IMR-90 (cell line): ENCODE measurements at regions not wholly inside any gene's neighbourhood (a gene's known extent, or its start where the extent isn't known, plus 50 kb on each side); places are given as distances from the start of the nearest gene placed in this dataset.

Source experiments
- ATAC-seq: fragments of 200-7000 bp; cut with Tn5 transposase; 2 replicates; pipeline ENCODE4 v1.9.1; 2020; ENCODE audit warnings: low read depth, mild to moderate bottlenecking, moderate library complexity
- BruUV-seq: library from RNA; stranded (reverse); fragments of 400-500 nt; replicated peaks from 2 replicates; lab custom pipeline; 2021; lab: Mats Ljungman, UMichigan
- CTCF ChIA-PET: fragments of 300-600 bp; formaldehyde crosslinking; extraction: SDS; loops from one replicate; lab custom pipeline; 2021; ENCODE audit warnings: antibody characterized with exemption; lab: Yijun Ruan, JAX
- POLR2A ChIA-PET: fragments of 300-600 bp; sonication (Branson Sonifier 250); formaldehyde crosslinking; loops from one replicate; lab custom pipeline; 2022; ENCODE audit warnings: antibody characterized with exemption; ENCODE audit not compliant: unreplicated experiment; lab: Charles Lee
- DNase-seq: peaks from one replicate; pipeline ENCODE4 v3.0.0; 2013
- H2AFZ ChIP-seq: replicated peaks from 2 replicates; pipeline ENCODE3; 2013; ENCODE audit warnings: low read length, mild to moderate bottlenecking; ENCODE audit not compliant: poor library complexity
- H2AK5ac ChIP-seq: 2 replicates; pipeline ENCODE4 v1.6.1; 2013; ENCODE audit warnings: low read depth, low read length, inconsistent platforms
- H2AK9ac ChIP-seq: replicated peaks from 2 replicates; pipeline ENCODE3; 2013; ENCODE audit warnings: mild to moderate bottlenecking, low read depth, low read length, moderate library complexity; ENCODE audit not compliant: poor library complexity
- H2BK120ac ChIP-seq: 2 replicates; pipeline ENCODE4 v1.6.1; 2013; ENCODE audit warnings: low read depth, low read length, inconsistent platforms
- H2BK15ac ChIP-seq: 3 replicates; pipeline ENCODE4 v1.6.1; 2013; ENCODE audit warnings: low read depth, low read length, inconsistent platforms
- H2BK20ac ChIP-seq: 2 replicates; pipeline ENCODE4 v1.6.1; 2013; ENCODE audit warnings: low read depth, mild to moderate bottlenecking, inconsistent platforms, low read length, moderate library complexity
- H2BK5ac ChIP-seq: 2 replicates; pipeline ENCODE4 v1.6.1; 2013; ENCODE audit warnings: mild to moderate bottlenecking, low read depth, low read length, inconsistent platforms; ENCODE audit not compliant: poor library complexity, severe bottlenecking
- H3K14ac ChIP-seq: replicated peaks from 2 replicates; pipeline ENCODE4 v1.6.1; 2013; ENCODE audit warnings: low read depth, low read length, inconsistent platforms
- H3K18ac ChIP-seq: 2 replicates; pipeline ENCODE4 v1.6.1; 2013; ENCODE audit warnings: low read depth, low read length, control low read depth
- H3K23ac ChIP-seq: 2 replicates; pipeline ENCODE4 v1.6.1; 2013; ENCODE audit warnings: low read depth, low read length, inconsistent platforms
- H3K27ac ChIP-seq: 2 replicates; pipeline ENCODE4 v1.5.1; 2013; ENCODE audit warnings: mild to moderate bottlenecking, control low read depth, low read length; ENCODE audit not compliant: insufficient read depth
- H3K27me3 ChIP-seq: 2 replicates; pipeline ENCODE4 v1.6.1; 2013; ENCODE audit warnings: low read length; ENCODE audit not compliant: control insufficient read depth, insufficient read depth
- H3K36me3 ChIP-seq: 2 replicates; pipeline ENCODE4 v1.6.1; 2013; ENCODE audit warnings: low read length, mixed read lengths; ENCODE audit not compliant: control insufficient read depth, insufficient read depth
- H3K4ac ChIP-seq: 2 replicates; pipeline ENCODE4 v1.6.1; 2013; ENCODE audit warnings: low read depth, low read length, inconsistent platforms
- H3K4me1 ChIP-seq: 2 replicates; pipeline ENCODE4 v1.6.1; 2013; ENCODE audit warnings: low read length, mixed read lengths; ENCODE audit not compliant: control insufficient read depth, insufficient read depth
- H3K4me2 ChIP-seq: 2 replicates; pipeline ENCODE4 v1.6.1; 2013; ENCODE audit warnings: low read depth, mild to moderate bottlenecking, control low read depth, low read length, moderate library complexity
- H3K4me3 ChIP-seq: 2 replicates; pipeline ENCODE4 v1.5.1; 2013; ENCODE audit warnings: low read depth, mild to moderate bottlenecking, control low read depth, low read length, moderate library complexity; ENCODE audit not compliant: insufficient read depth
- H3K56ac ChIP-seq: 2 replicates; pipeline ENCODE4 v1.6.1; 2013; ENCODE audit warnings: low read length, inconsistent platforms; ENCODE audit not compliant: insufficient read depth; ENCODE audit errors: extremely low read depth
- H3K79me1 ChIP-seq, 2 experiments: 2 replicates each; pipeline ENCODE4 v1.6.1; 2013; ENCODE audit warnings: low read length in 2 of 2, inconsistent platforms in 1 of 2, low read depth in 1 of 2
- H3K9ac ChIP-seq: 2 replicates; pipeline ENCODE4 v1.6.1; 2013; ENCODE audit warnings: low read depth, low read length, control low read depth
- H3K9me1 ChIP-seq: 2 replicates; pipeline ENCODE4 v1.6.1; 2013; ENCODE audit warnings: low read length, inconsistent platforms; ENCODE audit not compliant: insufficient read depth
- H3K9me3 ChIP-seq: 2 replicates; pipeline ENCODE4 v1.6.1; 2013; ENCODE audit warnings: low read length; ENCODE audit not compliant: control insufficient read depth, insufficient read depth
- H4K20me1 ChIP-seq: 2 replicates; pipeline ENCODE4 v1.6.1; 2013; ENCODE audit warnings: low read length, inconsistent platforms; ENCODE audit not compliant: insufficient read depth
- H4K5ac ChIP-seq: 2 replicates; pipeline ENCODE4 v1.6.1; 2013; ENCODE audit warnings: mild to moderate bottlenecking, low read depth, low read length, control low read depth
- H4K8ac ChIP-seq, 2 experiments: 2 replicates each; pipeline ENCODE4 v1.6.1; 2013; ENCODE audit warnings: low read depth in 2 of 2, low read length in 2 of 2, control low read depth in 1 of 2, inconsistent platforms in 1 of 2
- H4K91ac ChIP-seq: 2 replicates; pipeline ENCODE4 v1.6.1; 2013; ENCODE audit warnings: low read depth, low read length, inconsistent platforms; ENCODE audit not compliant: insufficient read depth
- CEBPB ChIP-seq: IDR thresholded peaks from 2 replicates; pipeline ENCODE4 v1.6.1; 2012; ENCODE audit warnings: low read depth, low read length, improper control_type of control experiment
- CHD1 ChIP-seq: IDR thresholded peaks from 2 replicates; pipeline ENCODE4 v1.6.1; 2012; ENCODE audit warnings: low read depth, low read length, improper control_type of control experiment
- CTCF ChIP-seq: conservative IDR thresholded peaks from 2 replicates; pipeline ENCODE4 v1.5.1; 2012; ENCODE audit warnings: mild to moderate bottlenecking, low read depth, low read length, improper control_type of control experiment
- NFE2L2 ChIP-seq: fragments of 150-350 bp; IDR thresholded peaks from 2 replicates; pipeline ENCODE4 v1.6.1; 2016; ENCODE audit warnings: low read depth, mild to moderate bottlenecking, low read length
- POLR2A ChIP-seq: IDR thresholded peaks from 2 replicates; pipeline ENCODE4 v1.6.1; 2012; ENCODE audit warnings: mild to moderate bottlenecking, low read depth, low read length
- SMC3 ChIP-seq: fragments of 150-350 bp; IDR thresholded peaks from 2 replicates; pipeline ENCODE4 v1.6.1; 2016; ENCODE audit warnings: low read depth, mild to moderate bottlenecking, antibody characterized with exemption, low read length, moderate library complexity
- WGBS, 2 experiments: methylation state at CpG; one replicate each; pipeline versions ENCODE4 v1.1.5 to v1.1.7; 2013; ENCODE audit warnings: missing lambda C conversion rate in 2 of 2; ENCODE audit not compliant: insufficient read length in 1 of 2; ENCODE audit errors: extremely low coverage in 2 of 2; 5-methylcytosine and 5-hydroxymethylcytosine counted together
- dilution Hi-C: fragments of 300-500 bp; cut with HindIII; formaldehyde crosslinking; loops from one replicate; pipeline ENCODE4 v1.14.3; 2018; ENCODE audit warnings: low sequenced_read_pairs; ENCODE audit not compliant: unreplicated experiment
- in situ Hi-C: fragments of 300-500 bp; cut with MboI; formaldehyde crosslinking; loops from 3 replicates; pipeline ENCODE4 v1.14.3; 2019; ENCODE audit warnings: low sequenced_read_pairs, inconsistent platforms, mixed read lengths
- intact Hi-C: fragments of 100-400 bp; cut with micrococcal nuclease; formaldehyde crosslinking; loops from 2 replicates; pipeline ENCODE4 v1.10.0; 2022

- Histone ChIP-seq H3K9ac (no peak overlapping the region), H3K9me3 (peaks cover 3% of the 10 kb centered on the region; the same call in 1 of the 2 replicates), H4K5ac (no peak overlapping the region), H3K4me2 (no peak overlapping the region), H2AK5ac (no peak overlapping the region), H3K14ac (no peak overlapping the region), H3K4ac (no peak overlapping the region), H4K8ac (no peak overlapping the region), H3K36me3 (no peaks in the 10 kb centered on the region), H2BK15ac (no peak overlapping the region), H4K91ac (no peak overlapping the region), H4K20me1 (no peaks in the 10 kb centered on the region), H2BK5ac (no peak overlapping the region), H3K4me1 (no peaks in the 10 kb centered on the region), H3K18ac (no peak overlapping the region), H2AFZ (no peak overlapping the region), H3K9me1 (no peaks in the 10 kb centered on the region), H3K56ac (no peak overlapping the region), H2BK20ac (no peak overlapping the region), H2AK9ac (no peak overlapping the region), H3K4me3 (no peak overlapping the region), H3K23ac (no peak overlapping the region), H3K27me3 (peaks cover 11% of the 10 kb centered on the region), H3K79me1 (no peaks in the 10 kb centered on the region), H2BK120ac (no peak overlapping the region), H3K27ac (no peak overlapping the region)
- dilution Hi-C loops (no loop called here), in situ Hi-C loops (no loop called here), intact Hi-C loops (no loop called here)
- ATAC-seq (no peak), DNase-seq (no peak)
- 0% methylated on average over 1 of the region's 6 CpGs; no CpG with 5 or more reads in 1 of the 2 experiments for WGBS, 2 experiments
- TF ChIP-seq CTCF, result no peak
- no peak for TF ChIP-seq SMC3
- TF ChIP-seq POLR2A, result no peak
- no peak for TF ChIP-seq CHD1
- TF ChIP-seq NFE2L2, result no peak
- TF ChIP-seq CEBPB, result no peak
- ChIA-PET POLR2A (no interaction called here), CTCF (no interaction called here)
- BruUV-seq, result no TSS peak
Measured at GRCh38 chr4:153040677-153041076, 104.6 kb downstream of the FHDC1 start.
